Heart right ventricle (tissue), 16 donors: ENCODE measurements at regions not wholly inside any gene's neighbourhood (a gene's known extent, or its start where the extent isn't known, plus 50 kb on each side); places are given as distances from the start of the nearest gene placed in this dataset.

Source experiments
- ATAC-seq, 8 donors: fragments of 200-7000 bp; cut with Tn5 transposase; one replicate each; pipeline ENCODE4 v1.9.1; 2020; ENCODE audit warnings: mild to moderate bottlenecking in 8 of 8, moderate library complexity in 8 of 8, moderate number of reproducible peaks in 1 of 8
- DNase-seq, 2 donors: peaks; one replicate each; pipeline ENCODE4 v3.0.0-alpha.2; 2020
- H3K27ac ChIP-seq, 10 donors: fragments of 200-600 bp; sonication (generic) in 2 of 10; one replicate each; pipeline versions ENCODE4 v1.5.0 to v1.8.0; 2020 to 2022; ENCODE audit warnings: mild to moderate bottlenecking in 3 of 10
- H3K27me3 ChIP-seq, 7 donors: fragments of 200-600 bp; one replicate each; pipeline ENCODE4 v1.8.0; 2021 to 2022; ENCODE audit warnings: mild to moderate bottlenecking in 2 of 7
- H3K36me3 ChIP-seq, 9 donors: fragments of 200-600 bp; sonication (generic) in 1 of 9; one replicate each; pipeline versions ENCODE4 v1.5.0 to v1.8.0; 2020 to 2022; ENCODE audit warnings: mild to moderate bottlenecking in 2 of 9
- H3K4me1 ChIP-seq, 9 donors: fragments of 200-600 bp; sonication (generic) in 1 of 9; one replicate each; pipeline versions ENCODE4 v1.5.0 to v1.8.0; 2020 to 2022; ENCODE audit warnings: mild to moderate bottlenecking in 4 of 9
- H3K4me3 ChIP-seq, 10 donors: fragments of 200-600 bp; sonication (generic) in 2 of 10; one replicate each; pipeline versions ENCODE4 v1.5.0 to v1.8.0; 2020 to 2022; ENCODE audit warnings: mild to moderate bottlenecking in 7 of 10, moderate library complexity in 2 of 10
- H3K9me3 ChIP-seq, 11 donors: fragments of 200-600 bp in 10 of 11; sonication (generic) in 2 of 11; one replicate each; pipeline versions ENCODE4 v1.5.0 to v1.8.0; 2013 to 2022; ENCODE audit warnings: mild to moderate bottlenecking in 2 of 11, control low read depth in 1 of 11, moderate library complexity in 1 of 11
- CTCF ChIP-seq, 9 donors: fragments of 200-600 bp; sonication (generic) in 2 of 9; IDR thresholded peaks; one replicate each; pipeline versions ENCODE4 v1.5.0 to v1.8.0; 2021 to 2022; ENCODE audit warnings: antibody characterized with exemption in 9 of 9, mild to moderate bottlenecking in 5 of 9, moderate library complexity in 1 of 9
- WGBS, 2 donors: extraction: QIAGEN DNeasy Blood & Tissue Kit; methylation state at CpG; one replicate each; pipeline ENCODE4 v1.1.7; 2013; ENCODE audit warnings: inconsistent platforms in 1 of 2; 5-methylcytosine and 5-hydroxymethylcytosine counted together
- intact Hi-C, 10 donors: fragments of 100-400 bp; cut with DNase I; formaldehyde crosslinking; loops; one replicate each; pipeline versions ENCODE4 v1.11.1 to v1.14.2; 2022
- donor health status: Arrhythmogenic right ventricular cardiomyopathy.
- donor health status: ischemic (EF 13 %, LVEDD 7.1; RV severe dilation, severe dysfunction).
- donor health status: healthy with polysubstance abuse.
- donor health status: DM: no; HTN: yes; CAD: no.
- donor health status: DM: no; HTN: no; CAD: no.
- donor health status: ischemic (EF 25% LVEDD 6.9; RV normal size, moderate dysfunction).
- donor health status: ischemic (EF 25% LVEDD 5.7; RV mildly dilated, moderate dysfunction).
- donor health status: healthy.
- donor health status: DM: yes; HTN: yes; CAD: no.
- donor health status: Ischemic cardiomyopathy.
- donor health status: ischemic (EF 35%, LVEDD 5.7; RV mildly dilated, moderate dysfunction).
- donor health status: nonischemic (EF 11% LVEDD 7.7; RV severe dilation, severe dysfunction).
- donor health status: DM: yes; HTN: yes; CAD: no.
- donor health status: PGD.
- donor health status: ischemic (EF 29% LVEDD 5.4; RV normal size, mild dysfunction).
- donor health status: nonischemic (EF 23%, LVEDD 6.1; RV moderate dilation, normal function).

GRCh38 chr3:104788807-104789206, 577.9 kb upstream of the ALCAM start:
- ATAC-seq = no peak
- intact Hi-C loops = no loop called here
- no peak overlapping the region for H3K27ac ChIP-seq

GRCh38 chr3:104791331-104791730, 575.4 kb upstream of the ALCAM start:
- ATAC-seq = no peak
- H3K4me3 ChIP-seq = no peak overlapping the region
- TF ChIP-seq CTCF (IDR thresholded peaks at IDR 0.05) = no peak
- H3K36me3 ChIP-seq = no peaks in the 10 kb centered on the region
- no peak for DNase-seq
- no peaks in the 10 kb centered on the region for H3K27me3 ChIP-seq
- intact Hi-C loops = no loop called here
- 35 to 44% methylated on average over 1 of the region's 1 CpG for WGBS, 2 donors
- H3K4me1 ChIP-seq = no peaks in the 10 kb centered on the region
- H3K27ac ChIP-seq = no peak overlapping the region
- no peaks in the 10 kb centered on the region for H3K9me3 ChIP-seq

More at GRCh38 chr3:104788807-104789206, 577.9 kb upstream of the ALCAM start:
- H3K9me3 ChIP-seq = no peaks in the 10 kb centered on the region
- TF ChIP-seq CTCF (IDR thresholded peaks at IDR 0.05) = no peak
- no peak overlapping the region for H3K4me3 ChIP-seq
- no peak for DNase-seq
- no peaks in the 10 kb centered on the region for H3K36me3 ChIP-seq
- no peaks in the 10 kb centered on the region for H3K4me1 ChIP-seq
- H3K27me3 ChIP-seq = no peaks in the 10 kb centered on the region

- Histone ChIP-seq H3K27me3 (no peaks in the 10 kb centered on the region), H3K9me3 (no peaks in the 10 kb centered on the region), H3K4me1 (no peaks in the 10 kb centered on the region), H3K36me3 (no peaks in the 10 kb centered on the region), H3K27ac (no peak overlapping the region), H3K4me3 (no peak overlapping the region)
- WGBS, 2 donors = 86 to 94% methylated on average over 5 of the region's 5 CpGs
- DNase-seq (no peak), ATAC-seq (no peak)
- no peak for TF ChIP-seq CTCF (IDR thresholded peaks at IDR 0.05)
- intact Hi-C loops = no loop called here
Observed at GRCh38 chr3:104796556-104796955, 570.2 kb upstream of the ALCAM start.

GRCh38 chr3:104805042-104805441, 561.7 kb upstream of the ALCAM start:
- no peak for ATAC-seq
- intact Hi-C loops = no loop called here
- TF ChIP-seq CTCF (IDR thresholded peaks at IDR 0.05) = no peak
- H3K4me1 ChIP-seq = no peaks in the 10 kb centered on the region
- whole genome bisulfite sequencing, 2 donors = 83 to 84% methylated on average over 5 of the region's 5 CpGs
- no peaks in the 10 kb centered on the region for H3K36me3 ChIP-seq
- no peak overlapping the region for H3K27ac ChIP-seq
- H3K27me3 ChIP-seq = peaks cover 0 to 4% (median 0%) of the 10 kb centered on the region in 7 donors
- no peaks in the 10 kb centered on the region for H3K9me3 ChIP-seq
- no peak overlapping the region for H3K4me3 ChIP-seq
- DNase-seq = no peak

GRCh38 chr3:104805508-104805907, 561.2 kb upstream of the ALCAM start:
- DNase-seq = no peak
- Histone ChIP-seq H3K27ac (no peak overlapping the region), H3K4me1 (no peaks in the 10 kb centered on the region), H3K36me3 (no peaks in the 10 kb centered on the region), H3K9me3 (no peaks in the 10 kb centered on the region), H3K4me3 (no peak overlapping the region), H3K27me3 (peaks cover 0 to 4% (median 0%) of the 10 kb centered on the region in 7 donors)
- 67 to 70% methylated on average over 5 of the region's 5 CpGs for WGBS, 2 donors
- ATAC-seq = no peak
- intact Hi-C loops = no loop called here
- no peak for TF ChIP-seq CTCF (IDR thresholded peaks at IDR 0.05)
